GM12865 (cell line): ENCODE measurements at regions not wholly inside any gene's neighbourhood (a gene's known extent, or its start where the extent isn't known, plus 50 kb on each side); places are given as distances from the start of the nearest gene placed in this dataset.

Source experiments
- DNase-seq: peaks from one replicate; pipeline ENCODE4 v3.0.0; 2010; ENCODE audit warnings: low read depth
- H3K4me3 ChIP-seq: 2 replicates; pipeline ENCODE4 v1.5.1; 2011; ENCODE audit warnings: mild to moderate bottlenecking, low read depth, low read length, control low read depth
- CTCF ChIP-seq: IDR thresholded peaks from 2 replicates; pipeline ENCODE4 v1.5.1; 2011; ENCODE audit warnings: low read length, control low read depth, low read depth, inconsistent platforms; ENCODE audit not compliant: insufficient read depth; ENCODE audit errors: missing control alignments

GRCh38 chr7:12779947-12780346, 92.5 kb downstream of the ARL4A start:
- DNase-seq = no peak
- no peak overlapping the region for H3K4me3 ChIP-seq
- TF ChIP-seq CTCF = no peak

- no peak for TF ChIP-seq CTCF
- no peak for DNase-seq
- H3K4me3 ChIP-seq = no peak overlapping the region
Measured at GRCh38 chr7:12783421-12784095, 96.1 kb downstream of the ARL4A start.

GRCh38 chr7:12785473-12785872, 98.0 kb downstream of the ARL4A start:
- no peak for DNase-seq
- no peak for TF ChIP-seq CTCF
- H3K4me3 ChIP-seq = no peak overlapping the region

GRCh38 chr7:12786494-12786893, 99.1 kb downstream of the ARL4A start:
- H3K4me3 ChIP-seq = no peak overlapping the region
- no peak for DNase-seq
- no peak for TF ChIP-seq CTCF

- TF ChIP-seq CTCF = no peak
Measured at GRCh38 chr7:12788171-12788570, 100.7 kb downstream of the ARL4A start.

GRCh38 chr7:12788591-12788990, 101.2 kb downstream of the ARL4A start:
- TF ChIP-seq CTCF = no peak
- no peak for DNase-seq
- H3K4me3 ChIP-seq = no peak overlapping the region

More at GRCh38 chr7:12788171-12788570, 100.7 kb downstream of the ARL4A start:
- DNase-seq = no peak
- H3K4me3 ChIP-seq = no peak overlapping the region

GRCh38 chr7:12794722-12795302, 107.4 kb downstream of the ARL4A start:
- no peak for TF ChIP-seq CTCF
- DNase-seq = no peak
- H3K4me3 ChIP-seq = no peak overlapping the region
